ENCODE measurements at regions not wholly inside any gene's neighbourhood (a gene's known extent, or its start where the extent isn't known, plus 50 kb on each side); places are given as distances from the start of the nearest gene placed in this dataset.

- peak; percentile 91 to 94 for TF ChIP-seq RAD21 (CRISPR knock-in tag; conservative IDR thresholded peaks at IDR 0.05 in 1 of 2, IDR thresholded peaks at IDR 0.05 in 1 of 2)
- no peak for TF ChIP-seq NCOA4 (IDR thresholded peaks at IDR 0.05; ENCODE audit: partially characterized antibody)
- TF ChIP-seq SMC3 (conservative IDR thresholded peaks at IDR 0.05; ENCODE audit: insufficient read depth, low read depth, low read length), result peak; percentile 89
- TF ChIP-seq ZBTB8A (IDR thresholded peaks at IDR 0.05; ENCODE audit: partially characterized antibody), result no peak
- TF ChIP-seq ZNF592 (IDR thresholded peaks at IDR 0.05), result no peak
- TF ChIP-seq REST (IDR thresholded peaks at IDR 0.05; ENCODE audit: borderline replicate concordance), result peak; percentile 76
- TF ChIP-seq REST (CRISPR knock-in tag; IDR thresholded peaks at IDR 0.05; ENCODE audit: low read depth), result no peak
- no peak for TF ChIP-seq MYNN (IDR thresholded peaks at IDR 0.05)
- no peak for TF ChIP-seq MYNN (CRISPR knock-in tag; IDR thresholded peaks at IDR 0.05)
- TF ChIP-seq EZH2 (IDR thresholded peaks at IDR 0.05; ENCODE audit: borderline replicate concordance, low read depth, low read length), result 0 out of 2 replicates have a peak, but pooled peaks have one; percentile 33
- TF ChIP-seq DEAF1 (CRISPR knock-in tag; IDR thresholded peaks at IDR 0.05), result peak; percentile 85
- TF ChIP-seq CTCF (IDR thresholded peaks at IDR 0.05 in 2 of 3, conservative IDR thresholded peaks at IDR 0.05 in 1 of 3; ENCODE audit: insufficient read depth in 2 of 3, low read depth in 1 of 3, low read length in 3 of 3), result peak; percentile 84 to 95 (median 87)
These were observed 181.5 kb upstream of the RAI14 start (continued) for GRCh38 chr5:34474573-34475021.

Data from K562 (cell line).